PC-9 (cell line): ENCODE measurements at regions not wholly inside any gene's neighbourhood (a gene's known extent, or its start where the extent isn't known, plus 50 kb on each side); places are given as distances from the start of the nearest gene placed in this dataset.

Source experiments
- EZH2 ChIP-seq: fragments of 200-600 bp; sonication (generic); IDR thresholded peaks from 2 replicates; pipeline ENCODE4 v1.8.0; 2017; ENCODE audit warnings: antibody characterized with exemption, low read depth
- TF ChIP-seq, protein P1 (sequence below): fragments of 200-600 bp; sonication (generic); conservative IDR thresholded peaks from 2 replicates; pipeline ENCODE4 v1.6.1; 2017; ENCODE audit warnings: mixed run types, antibody characterized with exemption, mild to moderate bottlenecking, moderate library complexity

DNA sequence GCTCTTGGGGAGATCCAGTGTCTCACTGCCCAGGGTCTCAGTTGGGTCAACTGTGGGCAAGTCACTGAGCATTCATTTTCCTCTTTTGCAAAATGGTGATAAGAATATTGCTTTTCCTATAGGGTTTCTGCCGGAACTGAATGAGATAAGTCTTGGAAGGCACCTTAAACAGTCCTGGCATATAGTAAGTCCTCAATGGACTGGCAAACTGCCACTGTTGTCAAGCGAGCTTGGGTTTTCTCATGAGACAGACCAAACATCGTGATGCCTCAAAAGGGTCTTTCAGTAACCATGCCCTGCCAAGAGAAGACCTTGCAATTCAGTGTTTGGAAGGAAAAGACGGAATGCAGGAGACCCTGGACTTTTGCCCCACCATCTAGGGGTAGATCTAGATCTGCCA, 251.5 kb downstream of the WDR11 start:
- TF ChIP-seq, protein P1, sequence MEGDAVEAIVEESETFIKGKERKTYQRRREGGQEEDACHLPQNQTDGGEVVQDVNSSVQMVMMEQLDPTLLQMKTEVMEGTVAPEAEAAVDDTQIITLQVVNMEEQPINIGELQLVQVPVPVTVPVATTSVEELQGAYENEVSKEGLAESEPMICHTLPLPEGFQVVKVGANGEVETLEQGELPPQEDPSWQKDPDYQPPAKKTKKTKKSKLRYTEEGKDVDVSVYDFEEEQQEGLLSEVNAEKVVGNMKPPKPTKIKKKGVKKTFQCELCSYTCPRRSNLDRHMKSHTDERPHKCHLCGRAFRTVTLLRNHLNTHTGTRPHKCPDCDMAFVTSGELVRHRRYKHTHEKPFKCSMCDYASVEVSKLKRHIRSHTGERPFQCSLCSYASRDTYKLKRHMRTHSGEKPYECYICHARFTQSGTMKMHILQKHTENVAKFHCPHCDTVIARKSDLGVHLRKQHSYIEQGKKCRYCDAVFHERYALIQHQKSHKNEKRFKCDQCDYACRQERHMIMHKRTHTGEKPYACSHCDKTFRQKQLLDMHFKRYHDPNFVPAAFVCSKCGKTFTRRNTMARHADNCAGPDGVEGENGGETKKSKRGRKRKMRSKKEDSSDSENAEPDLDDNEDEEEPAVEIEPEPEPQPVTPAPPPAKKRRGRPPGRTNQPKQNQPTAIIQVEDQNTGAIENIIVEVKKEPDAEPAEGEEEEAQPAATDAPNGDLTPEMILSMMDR, result no peak
- no peak for TF ChIP-seq EZH2
